ENCODE measurements at regions not wholly inside any gene's neighbourhood (a gene's known extent, or its start where the extent isn't known, plus 50 kb on each side); places are given as distances from the start of the nearest gene placed in this dataset.
A peak's percentile ranks its signal among the peaks of the same experiment; 100 is the strongest.

DNA sequence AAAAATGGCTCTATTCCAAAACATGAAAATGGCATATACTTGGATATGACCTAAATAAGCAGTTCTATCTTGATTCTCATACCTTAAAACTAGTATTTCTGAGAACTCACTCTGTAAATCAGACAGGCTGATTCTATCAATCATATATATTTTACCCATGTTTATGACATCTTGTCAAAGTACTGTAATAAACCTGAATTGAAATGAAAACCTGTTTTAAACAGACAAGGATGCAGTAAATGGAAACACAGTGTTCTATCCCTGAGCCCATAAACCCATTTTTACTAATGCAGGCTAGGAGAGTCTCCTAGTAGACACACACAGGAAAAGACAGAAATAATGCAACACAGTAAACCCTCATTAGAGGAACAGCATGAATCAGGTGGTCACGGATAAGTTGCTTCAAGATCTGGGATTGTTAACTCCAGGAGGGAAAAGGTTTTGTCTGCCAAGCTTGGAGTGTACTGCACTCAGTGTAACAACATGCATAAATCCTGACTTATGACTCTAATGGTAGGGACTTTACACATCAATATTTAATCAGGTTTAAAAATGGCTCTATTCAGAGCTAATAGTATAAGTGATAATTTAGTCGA is 93.6 kb upstream of the CPNE8 start:
- no peak overlapping the region for H3K27ac ChIP-seq
- 11 to 14% methylated on average over 2 of the region's 2 CpGs for WGBS, 2 experiments (ENCODE audit: low coverage in 1 of 2, low lambda C conversion rate in 2 of 2, missing lambda C conversion rate in 2 of 2)
- no peaks in the 10 kb centered on the region for H3K9me3 ChIP-seq (ENCODE audit: low read depth)
- DNase-seq = no peak
- no peaks in the 10 kb centered on the region for H3K27me3 ChIP-seq (replicated peaks; ENCODE audit: insufficient read depth)
- H3K4me2 ChIP-seq (ENCODE audit: unreplicated experiment) = no peak overlapping the region
- H2AFZ ChIP-seq = no peak overlapping the region
- no peaks in the 10 kb centered on the region for H4K20me1 ChIP-seq (ENCODE audit: insufficient read depth)
- no peak for TF ChIP-seq EZH2 (IDR thresholded peaks at IDR 0.05; ENCODE audit: insufficient read depth, poor library complexity, severe bottlenecking)
- no peak for TF ChIP-seq EZH2phosphoT487 (IDR thresholded peaks at IDR 0.05; ENCODE audit: insufficient read depth, low read depth)
- H3K79me2 ChIP-seq (ENCODE audit: insufficient read depth) = no peaks in the 10 kb centered on the region
- H3K36me3 ChIP-seq (ENCODE audit: low read depth) = no peaks in the 10 kb centered on the region
- no peak overlapping the region for H3K9ac ChIP-seq
- H3K4me1 ChIP-seq (ENCODE audit: insufficient read depth) = no peaks in the 10 kb centered on the region
- no peaks in the 10 kb centered on the region for H3K9me2 ChIP-seq (ENCODE audit: insufficient read depth)
- H3F3A ChIP-seq (ENCODE audit: insufficient read depth) = no peaks in the 10 kb centered on the region
- in situ Hi-C loops (cut with MboI) = no loop called here
- no peak overlapping the region for H3K4me3 ChIP-seq

DNA sequence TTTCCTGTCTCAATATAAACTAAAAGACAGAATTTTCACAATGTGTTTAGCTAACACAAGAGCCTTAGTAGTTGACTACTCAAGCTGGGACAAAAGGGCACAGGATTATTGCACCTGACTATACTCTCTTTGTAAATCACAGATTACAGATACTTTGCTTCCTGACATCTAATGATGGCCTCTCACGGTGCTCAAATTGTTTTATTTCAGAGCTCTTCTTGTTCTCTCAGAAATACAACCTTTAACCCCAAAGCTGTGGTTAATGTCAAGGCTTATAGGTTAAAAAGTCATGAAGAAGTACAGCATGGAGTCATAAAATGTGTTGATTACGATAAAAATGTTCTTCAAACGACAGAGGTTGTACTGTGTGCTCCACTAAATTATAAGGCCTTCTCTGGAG is 89.9 kb upstream of the CPNE8 start:
- Histone ChIP-seq H3K9me2 (ENCODE audit: insufficient read depth) (no peaks in the 10 kb centered on the region), H4K20me1 (ENCODE audit: insufficient read depth) (no peaks in the 10 kb centered on the region), H3K4me3 (no peak overlapping the region), H3K4me1 (ENCODE audit: insufficient read depth) (no peaks in the 10 kb centered on the region), H3K4me2 (ENCODE audit: unreplicated experiment) (no peak overlapping the region), H3K9ac (no peak overlapping the region), H3K9me3 (ENCODE audit: low read depth) (no peaks in the 10 kb centered on the region), H3K27me3 (replicated peaks; ENCODE audit: insufficient read depth) (no peaks in the 10 kb centered on the region), H3K27ac (no peak overlapping the region), H3K36me3 (ENCODE audit: low read depth) (no peaks in the 10 kb centered on the region), H3K79me2 (ENCODE audit: insufficient read depth) (no peaks in the 10 kb centered on the region), H3F3A (ENCODE audit: insufficient read depth) (no peaks in the 10 kb centered on the region), H2AFZ (no peak overlapping the region)
- 3 to 4% methylated on average over 3 of the region's 3 CpGs for WGBS, 2 experiments (ENCODE audit: low coverage in 1 of 2, low lambda C conversion rate in 2 of 2, missing lambda C conversion rate in 2 of 2)
- in situ Hi-C loops (cut with MboI) = no loop called here
- no peak for TF ChIP-seq EZH2 (IDR thresholded peaks at IDR 0.05; ENCODE audit: insufficient read depth, poor library complexity, severe bottlenecking)
- DNase-seq = no peak

DNA sequence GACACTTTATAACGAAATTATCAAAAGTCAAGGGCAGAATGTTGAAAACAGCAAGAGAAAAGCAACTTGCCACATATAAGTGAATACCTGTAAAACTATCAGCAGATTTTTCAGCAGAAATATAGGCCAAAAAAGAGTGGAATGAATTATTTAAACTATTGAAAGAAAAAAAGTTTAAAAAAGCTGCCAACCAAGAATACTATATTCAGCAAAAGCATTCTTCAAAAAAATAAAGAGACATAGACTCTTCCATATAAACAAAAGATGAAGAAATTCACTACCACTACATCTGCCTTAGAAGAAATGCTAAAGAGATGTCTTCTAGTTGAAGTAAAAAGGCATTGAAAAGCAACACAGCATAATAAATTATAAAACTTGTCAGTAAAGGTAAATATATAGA is 80.6 kb upstream of the CPNE8 start:
- H3K27ac ChIP-seq = no peak overlapping the region
- no peak overlapping the region for H3K9ac ChIP-seq
- no peaks in the 10 kb centered on the region for H3K79me2 ChIP-seq (ENCODE audit: insufficient read depth)
- H3K4me3 ChIP-seq = no peak overlapping the region
- no peaks in the 10 kb centered on the region for H3K9me2 ChIP-seq (ENCODE audit: insufficient read depth)
- in situ Hi-C loops (cut with MboI) = no loop called here
- H3K9me3 ChIP-seq (ENCODE audit: low read depth) = no peaks in the 10 kb centered on the region
- H3F3A ChIP-seq (ENCODE audit: insufficient read depth) = no peaks in the 10 kb centered on the region
- TF ChIP-seq EZH2phosphoT487 (IDR thresholded peaks at IDR 0.05; ENCODE audit: insufficient read depth, low read depth) (no peak), EZH2 (IDR thresholded peaks at IDR 0.05; ENCODE audit: insufficient read depth, poor library complexity, severe bottlenecking) (no peak)
- DNase-seq = no peak
- no peaks in the 10 kb centered on the region for H3K4me1 ChIP-seq (ENCODE audit: insufficient read depth)
- H3K4me2 ChIP-seq (ENCODE audit: unreplicated experiment) = no peak overlapping the region
- no peaks in the 10 kb centered on the region for H3K36me3 ChIP-seq (ENCODE audit: low read depth)
- no peak overlapping the region for H2AFZ ChIP-seq
- no peaks in the 10 kb centered on the region for H3K27me3 ChIP-seq (replicated peaks; ENCODE audit: insufficient read depth)
- 18 to 36% methylated on average over 1 of the region's 1 CpG for WGBS, 2 experiments (ENCODE audit: low coverage in 1 of 2, low lambda C conversion rate in 2 of 2, missing lambda C conversion rate in 2 of 2)
- H4K20me1 ChIP-seq (ENCODE audit: insufficient read depth) = no peaks in the 10 kb centered on the region

DNA sequence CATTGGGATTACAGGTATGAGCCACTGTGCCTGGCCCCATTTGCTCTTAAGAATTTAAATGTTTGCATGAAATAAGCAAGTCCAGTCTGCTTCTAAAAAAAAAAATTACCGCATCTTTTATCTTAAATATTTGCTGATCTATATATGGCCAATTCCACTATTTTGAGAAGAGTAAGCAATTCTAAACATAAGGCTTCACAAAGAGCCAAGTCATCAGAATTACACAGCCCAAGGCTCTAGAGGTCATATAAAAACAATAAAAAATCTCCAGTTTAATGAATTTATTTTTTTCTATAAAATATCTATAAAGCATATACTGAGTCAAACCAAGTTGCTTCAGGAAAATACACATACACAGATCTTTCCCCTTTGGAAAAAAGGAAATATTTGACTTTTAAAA is 79.0 kb upstream of the CPNE8 start:
- Histone ChIP-seq H3K4me3 (no peak overlapping the region), H3K27ac (no peak overlapping the region), H2AFZ (no peak overlapping the region), H3K36me3 (ENCODE audit: low read depth) (no peaks in the 10 kb centered on the region), H3K4me1 (ENCODE audit: insufficient read depth) (no peaks in the 10 kb centered on the region), H3K9ac (no peak overlapping the region), H3K4me2 (ENCODE audit: unreplicated experiment) (no peak overlapping the region), H3K79me2 (ENCODE audit: insufficient read depth) (no peaks in the 10 kb centered on the region), H3K9me2 (ENCODE audit: insufficient read depth) (no peaks in the 10 kb centered on the region), H3K27me3 (replicated peaks; ENCODE audit: insufficient read depth) (no peaks in the 10 kb centered on the region), H3K9me3 (ENCODE audit: low read depth) (no peaks in the 10 kb centered on the region), H4K20me1 (ENCODE audit: insufficient read depth) (no peaks in the 10 kb centered on the region), H3F3A (ENCODE audit: insufficient read depth) (no peaks in the 10 kb centered on the region)
- DNase-seq = no peak
- 85 to 90% methylated on average over 1 of the region's 1 CpG for WGBS, 2 experiments (ENCODE audit: low coverage in 1 of 2, low lambda C conversion rate in 2 of 2, missing lambda C conversion rate in 2 of 2)
- TF ChIP-seq EZH2 (IDR thresholded peaks at IDR 0.05; ENCODE audit: insufficient read depth, poor library complexity, severe bottlenecking) = no peak
- no peak for TF ChIP-seq EZH2phosphoT487 (IDR thresholded peaks at IDR 0.05; ENCODE audit: insufficient read depth, low read depth)
- in situ Hi-C loops (cut with MboI) = no loop called here

DNA sequence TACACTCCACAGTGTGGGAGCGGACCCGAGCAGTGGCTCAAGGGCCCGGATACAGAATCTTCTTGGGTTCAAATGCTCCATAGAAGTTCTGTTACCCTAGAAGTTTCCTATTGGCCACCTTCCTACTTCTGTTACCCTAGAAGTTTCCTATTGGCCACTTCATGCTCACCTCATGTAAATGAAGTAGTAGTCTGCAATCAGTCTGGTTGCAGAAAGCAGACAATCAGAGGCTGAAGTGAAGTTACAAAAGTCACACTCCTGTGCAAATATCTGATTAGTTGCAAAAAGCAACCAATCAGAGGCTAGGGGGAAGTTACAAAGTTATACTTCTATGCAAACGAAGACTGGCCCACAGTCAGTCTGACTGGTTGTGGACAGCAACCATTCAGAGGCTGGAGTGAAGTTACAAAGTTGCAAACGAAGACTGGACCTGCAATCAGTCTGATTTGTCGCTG is 77.8 kb upstream of the CPNE8 start:
- DNase-seq = no peak
- H3K4me3 ChIP-seq = 0 out of 2 replicates have a peak overlapping the region, but pooled peaks have one; percentile 15
- H3K36me3 ChIP-seq (ENCODE audit: low read depth) = no peaks in the 10 kb centered on the region
- no peak overlapping the region for H3K9ac ChIP-seq
- TF ChIP-seq EZH2phosphoT487 (IDR thresholded peaks at IDR 0.05; ENCODE audit: insufficient read depth, low read depth) (no peak), EZH2 (IDR thresholded peaks at IDR 0.05; ENCODE audit: insufficient read depth, poor library complexity, severe bottlenecking) (no peak)
- H3K9me2 ChIP-seq (ENCODE audit: insufficient read depth) = no peaks in the 10 kb centered on the region
- H3K79me2 ChIP-seq (ENCODE audit: insufficient read depth) = no peaks in the 10 kb centered on the region
- H3F3A ChIP-seq (ENCODE audit: insufficient read depth) = no peaks in the 10 kb centered on the region
- WGBS, 2 experiments (ENCODE audit: low coverage in 1 of 2, low lambda C conversion rate in 2 of 2, missing lambda C conversion rate in 2 of 2) = 37 to 40% methylated on average over 6 of the region's 6 CpGs
- H3K27me3 ChIP-seq (replicated peaks; ENCODE audit: insufficient read depth) = no peaks in the 10 kb centered on the region
- H3K9me3 ChIP-seq (ENCODE audit: low read depth) = no peaks in the 10 kb centered on the region
- H2AFZ ChIP-seq = peak overlapping the region; percentile 65
- peak overlapping the region; percentile 28 for H3K4me2 ChIP-seq (ENCODE audit: unreplicated experiment)
- in situ Hi-C loops (cut with MboI) = no loop called here
- no peaks in the 10 kb centered on the region for H4K20me1 ChIP-seq (ENCODE audit: insufficient read depth)
- no peaks in the 10 kb centered on the region for H3K4me1 ChIP-seq (ENCODE audit: insufficient read depth)
- H3K27ac ChIP-seq = no peak overlapping the region
